Fibroblast of lung (primary cell): ENCODE measurements at regions not wholly inside any gene's neighbourhood (a gene's known extent, or its start where the extent isn't known, plus 50 kb on each side); places are given as distances from the start of the nearest gene placed in this dataset.

Source experiments
- DNase-seq, 2 donors: peaks; one replicate each; pipeline versions ENCODE4 v3.0.0 to v3.0.0-alpha.2; 2010; ENCODE audit warnings: low read depth in 2 of 2
- H2AFZ ChIP-seq: 2 replicates; pipeline ENCODE4 v1.5.1; 2012; ENCODE audit warnings: low read length, control low read depth, inconsistent platforms
- H3K27ac ChIP-seq: 2 replicates; pipeline ENCODE4 v1.5.1; 2011; ENCODE audit warnings: low read length, control low read depth; ENCODE audit not compliant: insufficient read depth
- H3K27me3 ChIP-seq: 2 replicates; pipeline ENCODE4 v1.5.1; 2011; ENCODE audit warnings: mild to moderate bottlenecking, low read length; ENCODE audit not compliant: control insufficient read depth, insufficient read depth
- H3K36me3 ChIP-seq: 2 replicates; pipeline ENCODE4 v1.5.1; 2011; ENCODE audit warnings: low read length; ENCODE audit not compliant: control insufficient read depth, insufficient read depth
- H3K4me1 ChIP-seq: 2 replicates; pipeline ENCODE4 v1.5.1; 2011; ENCODE audit warnings: low read length; ENCODE audit not compliant: control insufficient read depth, insufficient read depth; ENCODE audit errors: extremely low read depth
- H3K4me2 ChIP-seq: 2 replicates; pipeline ENCODE4 v1.5.1; 2011; ENCODE audit warnings: low read length, control low read depth; ENCODE audit not compliant: insufficient read depth; ENCODE audit errors: extremely low read depth
- H3K4me3 ChIP-seq, 4 experiments: fragments of 200-600 bp in 1 of 4; sonication (generic) in 1 of 4; replicated peaks in 1 of 4; 2 replicates each; pipeline ENCODE4 v1.5.1; 2011 to 2016; ENCODE audit warnings: low read length in 4 of 4, low read depth in 3 of 4, mild to moderate bottlenecking in 3 of 4, control low read depth in 2 of 4, inconsistent platforms in 1 of 4, mixed read lengths in 1 of 4; ENCODE audit not compliant: insufficient read depth in 1 of 4; ENCODE audit errors: control extremely low read depth in 1 of 4
- H3K79me2 ChIP-seq: 2 replicates; pipeline ENCODE4 v1.5.1; 2012; ENCODE audit warnings: mild to moderate bottlenecking, low read length, inconsistent platforms; ENCODE audit not compliant: control insufficient read depth, insufficient read depth
- H3K9ac ChIP-seq: 2 replicates; pipeline ENCODE4 v1.5.1; 2011; ENCODE audit warnings: mild to moderate bottlenecking, low read length, control low read depth; ENCODE audit not compliant: insufficient read depth
- H3K9me3 ChIP-seq: 2 replicates; pipeline ENCODE4 v1.5.1; 2012; ENCODE audit warnings: low read depth, low read length; ENCODE audit not compliant: control insufficient read depth, insufficient read depth
- H4K20me1 ChIP-seq: 2 replicates; pipeline ENCODE4 v1.5.1; 2011; ENCODE audit warnings: low read length; ENCODE audit not compliant: control insufficient read depth, insufficient read depth; ENCODE audit errors: extremely low read depth
- CTCF ChIP-seq, 2 donors: IDR thresholded peaks in 1 of 2; conservative IDR thresholded peaks in 1 of 2; 1 replicate in 1 of 2; 2 replicates in 1 of 2; pipeline ENCODE4 v1.5.1; 2011 to 2012; ENCODE audit warnings: low read length in 2 of 2, control low read depth in 1 of 2, inconsistent platforms in 1 of 2, low read depth in 1 of 2, mild to moderate bottlenecking in 1 of 2
- EZH2 ChIP-seq: IDR thresholded peaks from 2 replicates; pipeline ENCODE4 v1.5.1; 2012; ENCODE audit warnings: low read length, control low read depth, mild to moderate bottlenecking; ENCODE audit errors: missing control alignments

GRCh38 chr2:160731415-160731814 lies 237.8 kb upstream of the RBMS1 start:
- no peaks in the 10 kb centered on the region for H3K79me2 ChIP-seq
- H3K9ac ChIP-seq = no peak overlapping the region
- no peak overlapping the region for H3K4me3 ChIP-seq
- DNase-seq = no peak
- no peak for TF ChIP-seq CTCF (conservative IDR thresholded peaks at IDR 0.05 in 1 of 2, IDR thresholded peaks at IDR 0.05 in 1 of 2; ENCODE audit: low read depth in 1 of 2, low read length in 2 of 2)
- no peak for TF ChIP-seq EZH2
- no peak overlapping the region for H3K27ac ChIP-seq
- no peaks in the 10 kb centered on the region for H4K20me1 ChIP-seq
- H3K27me3 ChIP-seq = no peaks in the 10 kb centered on the region
- H2AFZ ChIP-seq = no peak overlapping the region
- H3K36me3 ChIP-seq = no peaks in the 10 kb centered on the region
- no peak overlapping the region for H3K4me2 ChIP-seq
- H3K9me3 ChIP-seq = no peaks in the 10 kb centered on the region
- peaks cover 4% of the 10 kb centered on the region for H3K4me1 ChIP-seq

- H3K27ac ChIP-seq = no peak overlapping the region
- no peak overlapping the region for H2AFZ ChIP-seq
- peaks cover 5% of the 10 kb centered on the region for H3K4me1 ChIP-seq
- no peaks in the 10 kb centered on the region for H3K79me2 ChIP-seq
- H3K9ac ChIP-seq = no peak overlapping the region
- H4K20me1 ChIP-seq = no peaks in the 10 kb centered on the region
- H3K36me3 ChIP-seq = no peaks in the 10 kb centered on the region
- no peak overlapping the region for H3K4me3 ChIP-seq
- no peaks in the 10 kb centered on the region for H3K9me3 ChIP-seq
- TF ChIP-seq CTCF (conservative IDR thresholded peaks at IDR 0.05 in 1 of 2, IDR thresholded peaks at IDR 0.05 in 1 of 2; ENCODE audit: low read depth in 1 of 2, low read length in 2 of 2) (no peak), EZH2 (no peak)
- no peak overlapping the region for H3K4me2 ChIP-seq
- no peaks in the 10 kb centered on the region for H3K27me3 ChIP-seq
- no peak for DNase-seq
Measured at GRCh38 chr2:160731856-160732255, 238.2 kb upstream of the RBMS1 start.

GRCh38 chr2:160735696-160736095 lies 242.1 kb upstream of the RBMS1 start:
- H3K4me1 ChIP-seq = peaks cover 6% of the 10 kb centered on the region
- no peak overlapping the region for H3K9ac ChIP-seq
- H3K4me3 ChIP-seq = no peak overlapping the region
- no peak for DNase-seq
- H3K27me3 ChIP-seq = no peaks in the 10 kb centered on the region
- no peak for TF ChIP-seq CTCF (conservative IDR thresholded peaks at IDR 0.05 in 1 of 2, IDR thresholded peaks at IDR 0.05 in 1 of 2; ENCODE audit: low read depth in 1 of 2, low read length in 2 of 2)
- H3K79me2 ChIP-seq = no peaks in the 10 kb centered on the region
- H3K27ac ChIP-seq = no peak overlapping the region
- H2AFZ ChIP-seq = no peak overlapping the region
- no peak overlapping the region for H3K4me2 ChIP-seq
- H4K20me1 ChIP-seq = no peaks in the 10 kb centered on the region
- no peaks in the 10 kb centered on the region for H3K36me3 ChIP-seq
- no peaks in the 10 kb centered on the region for H3K9me3 ChIP-seq
